Lung (tissue), 11 donors: ENCODE measurements at regions not wholly inside any gene's neighbourhood (a gene's known extent, or its start where the extent isn't known, plus 50 kb on each side); places are given as distances from the start of the nearest gene placed in this dataset.

Source experiments
- ATAC-seq: fragments of 200-7000 bp; cut with Tn5 transposase; one replicate; pipeline ENCODE4 v1.9.1; 2020; ENCODE audit warnings: moderate number of reproducible peaks; ENCODE audit not compliant: insufficient read depth, low FRiP score
- DNase-seq, 3 donors: peaks; one replicate each; pipeline ENCODE4 v3.0.0-alpha.2; 2013 to 2017
- H3K27ac ChIP-seq, 2 donors: one replicate each; pipeline ENCODE4 v1.5.1; 2013; ENCODE audit warnings: mild to moderate bottlenecking in 2 of 2, moderate library complexity in 2 of 2, control low read depth in 1 of 2, inconsistent platforms in 1 of 2, low read depth in 1 of 2, low read length in 1 of 2
- H3K27me3 ChIP-seq, 3 donors: one replicate each; pipeline ENCODE4 v1.5.1; 2013; ENCODE audit warnings: low read length in 2 of 3; ENCODE audit not compliant: control insufficient read depth in 3 of 3, insufficient read depth in 3 of 3
- H3K36me3 ChIP-seq, 4 donors: one replicate each; pipeline ENCODE4 v1.5.1; 2013; ENCODE audit warnings: low read length in 4 of 4, mild to moderate bottlenecking in 1 of 4, moderate library complexity in 1 of 4; ENCODE audit not compliant: control insufficient read depth in 4 of 4, insufficient read depth in 4 of 4
- H3K4me1 ChIP-seq, 5 donors: one replicate each; pipeline ENCODE4 v1.5.1; 2013; ENCODE audit warnings: low read length in 5 of 5, mild to moderate bottlenecking in 2 of 5, moderate library complexity in 1 of 5; ENCODE audit not compliant: control insufficient read depth in 5 of 5, insufficient read depth in 5 of 5
- H3K4me3 ChIP-seq: one replicate; pipeline ENCODE4 v1.5.1; 2013; ENCODE audit warnings: mild to moderate bottlenecking, control low read depth, moderate library complexity
- H3K9ac ChIP-seq, 2 donors: one replicate each; pipeline ENCODE4 v1.5.1; 2013; ENCODE audit warnings: low read length in 2 of 2, control low read depth in 1 of 2; ENCODE audit not compliant: insufficient read depth in 1 of 2
- H3K9me3 ChIP-seq, 4 donors: one replicate each; pipeline ENCODE4 v1.5.1; 2013; ENCODE audit warnings: low read length in 3 of 4, mild to moderate bottlenecking in 1 of 4, moderate library complexity in 1 of 4; ENCODE audit not compliant: control insufficient read depth in 4 of 4, insufficient read depth in 3 of 4
- CTCF ChIP-seq: IDR thresholded peaks from 2 replicates; pipeline ENCODE4 v1.5.1; 2012; ENCODE audit warnings: mild to moderate bottlenecking; ENCODE audit errors: control extremely low read depth, extremely low read depth
- WGBS, 2 donors: extraction: QIAGEN DNeasy Blood & Tissue Kit; methylation state at CpG; one replicate each; pipeline ENCODE4 v1.1.7; 2013; 5-methylcytosine and 5-hydroxymethylcytosine counted together
- donor health status: control.
- donor health status: control.
- donor health status: Bipolar disorder and iron deficiency.
- donor health status: healthy.
- donor health status: DM: yes; HTN: yes; CAD: no.

GRCh38 chr4:148946271-148946670 is 504.1 kb upstream of the NR3C2 start:
- no peak overlapping the region for H3K9ac ChIP-seq
- WGBS, 2 donors, result 68 to 83% methylated on average over 1 of the region's 1 CpG
- no peak for ATAC-seq
- no peak for DNase-seq
- no peaks in the 10 kb centered on the region for H3K4me1 ChIP-seq
- peaks cover 0 to 4% (median 0%) of the 10 kb centered on the region in 4 donors for H3K9me3 ChIP-seq
- H3K27me3 ChIP-seq, result no peaks in the 10 kb centered on the region
- H3K36me3 ChIP-seq, result no peaks in the 10 kb centered on the region
- H3K27ac ChIP-seq, result no peak overlapping the region
- H3K4me3 ChIP-seq, result no peak overlapping the region
- TF ChIP-seq CTCF, result no peak

DNA sequence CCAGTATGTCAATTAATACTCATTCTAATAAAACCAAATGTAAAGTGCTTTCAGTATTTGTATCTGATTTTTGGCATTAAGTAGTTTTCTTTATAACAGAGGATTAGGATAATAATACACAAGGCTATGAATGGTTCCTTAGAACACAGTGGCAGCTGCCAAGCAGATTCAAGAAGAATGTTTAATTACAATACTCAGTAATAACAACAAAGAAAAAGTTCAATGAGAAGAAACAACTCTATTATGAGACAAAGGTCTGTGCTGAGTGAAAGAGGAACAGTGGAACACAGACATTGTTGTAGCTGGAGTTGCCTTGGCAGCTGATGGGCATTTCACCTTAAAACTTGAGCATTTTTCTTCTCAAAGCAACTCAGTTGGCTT is 502.6 kb upstream of the NR3C2 start:
- Histone ChIP-seq H3K4me1 (no peaks in the 10 kb centered on the region), H3K4me3 (no peak overlapping the region), H3K9me3 (peaks cover 0 to 4% (median 0%) of the 10 kb centered on the region in 4 donors), H3K9ac (no peak overlapping the region), H3K36me3 (no peaks in the 10 kb centered on the region), H3K27me3 (no peaks in the 10 kb centered on the region), H3K27ac (no peak overlapping the region)
- ATAC-seq, result no peak
- no peak for TF ChIP-seq CTCF
- no peak for DNase-seq

- no peak overlapping the region for H3K27ac ChIP-seq
- peaks cover 0 to 4% (median 0%) of the 10 kb centered on the region in 4 donors for H3K9me3 ChIP-seq
- no peaks in the 10 kb centered on the region for H3K4me1 ChIP-seq
- no peaks in the 10 kb centered on the region for H3K36me3 ChIP-seq
- TF ChIP-seq CTCF, result no peak
- H3K4me3 ChIP-seq, result no peak overlapping the region
- WGBS, 2 donors, result 89 to 90% methylated on average over 10 of the region's 10 CpGs
- no peak for ATAC-seq
- H3K27me3 ChIP-seq, result no peaks in the 10 kb centered on the region
- no peak overlapping the region for H3K9ac ChIP-seq
- DNase-seq, result no peak
These were observed 502.1 kb upstream of the NR3C2 start for GRCh38 chr4:148944136-148944838.
